Head of caudate nucleus (tissue), 42 donors: ENCODE measurements at regions not wholly inside any gene's neighbourhood (a gene's known extent, or its start where the extent isn't known, plus 50 kb on each side); places are given as distances from the start of the nearest gene placed in this dataset.
"Not testable (repeated sequence)": the region's sequence is repeated elsewhere in the genome, so short reads cannot be mapped to it uniquely, and the experiment has no call there.

Experiments
- DNase-seq, 42 donors: peaks; one replicate each; pipeline versions ENCODE4 v3.0.0 to v3.0.0-alpha.2; 2020 to 2021; ENCODE audit warnings: mixed read lengths in 7 of 42
- intact Hi-C: fragments of 100-400 bp; cut with DNase I; formaldehyde crosslinking; loops from one replicate; pipeline ENCODE4 v1.15.0; 2022

GRCh38 chr14:87065366-87065765, 927.6 kb downstream of the GALC start:
- DNase-seq, result no peak
- intact Hi-C loops, result no loop called here

GRCh38 chr14:87063181-87063580, 929.8 kb downstream of the GALC start:
- DNase-seq, result no peak
- intact Hi-C loops, result no loop called here

- intact Hi-C loops, result no loop called here
Observed at GRCh38 chr14:87060405-87060804, 932.6 kb downstream of the GALC start.

GRCh38 chr14:87059060-87059839, 933.7 kb downstream of the GALC start:
- no peak for DNase-seq
- intact Hi-C loops, result no loop called here

More at GRCh38 chr14:87060405-87060804, 932.6 kb downstream of the GALC start:
- no peak for DNase-seq

- intact Hi-C loops, result no loop called here
- no peak for DNase-seq
Observed at GRCh38 chr14:87055007-87055406, 938.0 kb downstream of the GALC start.

GRCh38 chr14:87052646-87053225, 940.2 kb downstream of the GALC start:
- DNase-seq, result no peak
- intact Hi-C loops, result no loop called here

GRCh38 chr14:87050421-87050820, 942.6 kb downstream of the GALC start:
- no peak for DNase-seq
- intact Hi-C loops, result no loop called here

- intact Hi-C loops, result no loop called here
- no peak for DNase-seq
Observed at GRCh38 chr14:87049950-87050349, 943.0 kb downstream of the GALC start.

GRCh38 chr14:87046960-87047359, 946.0 kb downstream of the GALC start:
- no peak for DNase-seq
- intact Hi-C loops, result no loop called here

- intact Hi-C loops, result no loop called here
- no peak for DNase-seq
Observed at GRCh38 chr14:87045956-87046355, 947.0 kb downstream of the GALC start.

GRCh38 chr14:87045246-87045645, 947.7 kb downstream of the GALC start:
- intact Hi-C loops, result no loop called here
- no peak for DNase-seq

- DNase-seq, result no peak
Observed at GRCh38 chr14:87044807-87045206, 948.2 kb downstream of the GALC start.

GRCh38 chr14:87043667-87044200, 949.2 kb downstream of the GALC start:
- intact Hi-C loops, result no loop called here
- DNase-seq, result no peak

More at GRCh38 chr14:87044807-87045206, 948.2 kb downstream of the GALC start:
- intact Hi-C loops, result no loop called here

- DNase-seq, result no peak
- intact Hi-C loops, result no loop called here
Observed at GRCh38 chr14:87042354-87042753, 950.6 kb downstream of the GALC start.

GRCh38 chr14:87041290-87042020, 951.5 kb downstream of the GALC start:
- intact Hi-C loops, result no loop called here

GRCh38 chr14:87034680-87035079, 958.3 kb downstream of the GALC start:
- DNase-seq, result no peak
- intact Hi-C loops, result no loop called here

More at GRCh38 chr14:87041290-87042020, 951.5 kb downstream of the GALC start:
- DNase-seq, result no peak

GRCh38 chr14:87030197-87030596, 962.8 kb downstream of the GALC start:
- intact Hi-C loops, result no loop called here
- DNase-seq, result no peak

- DNase-seq, intact Hi-C loops: not testable (repeated sequence)
Observed at GRCh38 chr14:87020106-87020505, 972.9 kb downstream of the GALC start.

GRCh38 chr14:87018294-87018693, 974.7 kb downstream of the GALC start:
- intact Hi-C loops, result no loop called here
- DNase-seq, result no peak

GRCh38 chr14:87017335-87017734, 975.6 kb downstream of the GALC start:
- DNase-seq, result no peak
- intact Hi-C loops, result no loop called here
